Activated B cell treated with CpG ODN at 0.5 μM for 24 hours (primary cell): ENCODE measurements at regions not wholly inside any gene's neighbourhood (a gene's known extent, or its start where the extent isn't known, plus 50 kb on each side); places are given as distances from the start of the nearest gene placed in this dataset.

Source experiments
- ATAC-seq: fragments of 200-7000 bp; cut with Tn5 transposase; one replicate; pipeline ENCODE4 v1.10.0; 2021; ENCODE audit warnings: low read depth, mild to moderate bottlenecking, moderate library complexity
- CTCF ChIA-PET: fragments of 350-600 bp; sonication (Branson Sonifier 250); formaldehyde crosslinking; loops from one replicate; lab custom pipeline; 2021; ENCODE audit warnings: antibody characterized with exemption; lab: Charles Lee
- POLR2A ChIA-PET: fragments of 350-600 bp; sonication (Branson Sonifier 250); formaldehyde crosslinking; loops from one replicate; lab custom pipeline; 2021; ENCODE audit warnings: antibody characterized with exemption; lab: Charles Lee
- DNase-seq: peaks from one replicate; pipeline ENCODE4 v3.0.0; 2022
- H3K27ac Mint-ChIP-seq: one replicate; pipeline ENCODE4 v1.8.0; 2020; ENCODE audit warnings: mixed read lengths
- H3K27me3 Mint-ChIP-seq: one replicate; pipeline ENCODE4 v1.8.0; 2021; ENCODE audit warnings: mixed read lengths
- H3K36me3 Mint-ChIP-seq: one replicate; pipeline ENCODE4 v1.8.0; 2021; ENCODE audit warnings: low read depth, mixed read lengths
- H3K4me1 Mint-ChIP-seq: one replicate; pipeline ENCODE4 v1.8.0; 2021; ENCODE audit warnings: mixed read lengths
- H3K4me3 Mint-ChIP-seq: one replicate; pipeline ENCODE4 v1.8.0; 2020; ENCODE audit warnings: mild to moderate bottlenecking, mixed read lengths
- H3K9me3 Mint-ChIP-seq: one replicate; pipeline ENCODE4 v1.8.0; 2020; ENCODE audit warnings: mixed read lengths
- intact Hi-C: fragments of 100-400 bp; cut with micrococcal nuclease; formaldehyde crosslinking; loops from one replicate; pipeline ENCODE4 v1.15.1; 2024
- TF ChIP-seq, protein P1 (sequence below): fragments of 200-600 bp; IDR thresholded peaks from one replicate; pipeline ENCODE4 v1.8.0; 2022; ENCODE audit warnings: antibody characterized with exemption, mild to moderate bottlenecking

DNA sequence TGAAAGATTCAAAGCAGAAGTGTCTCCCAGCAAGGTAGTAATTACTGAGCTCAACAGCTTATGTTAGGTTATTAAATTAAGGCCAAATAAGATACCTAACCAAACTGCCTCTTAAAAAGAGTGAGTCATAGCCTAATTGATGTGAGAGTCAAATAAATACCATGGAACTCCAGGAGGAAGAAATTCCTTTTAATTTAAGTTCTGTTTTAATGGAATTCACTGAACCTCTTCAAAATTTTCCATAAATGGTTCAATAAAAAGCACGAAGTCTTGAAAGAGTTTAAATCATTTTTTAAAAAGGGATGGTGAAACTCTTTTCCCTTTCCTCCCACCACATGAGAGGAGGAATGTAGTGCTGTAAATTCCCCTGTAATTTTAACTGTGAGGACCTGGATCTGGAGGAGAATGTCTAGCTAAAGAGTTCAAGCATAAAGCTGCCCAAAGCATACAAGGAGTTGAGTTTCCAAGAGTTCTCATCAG, 180.8 kb upstream of the MMADHC start:
- no peak overlapping the region for H3K27ac Mint-ChIP-seq
- H3K27me3 Mint-ChIP-seq: no peaks in the 10 kb centered on the region
- intact Hi-C loops: no loop called here
- CTCF ChIA-PET: no interaction called here
- ATAC-seq (no peak), DNase-seq (no peak)
- POLR2A ChIA-PET: no interaction called here
- H3K4me1 Mint-ChIP-seq: no peaks in the 10 kb centered on the region
- no peaks in the 10 kb centered on the region for H3K9me3 Mint-ChIP-seq
- no peaks in the 10 kb centered on the region for H3K36me3 Mint-ChIP-seq
- TF ChIP-seq, protein P1, sequence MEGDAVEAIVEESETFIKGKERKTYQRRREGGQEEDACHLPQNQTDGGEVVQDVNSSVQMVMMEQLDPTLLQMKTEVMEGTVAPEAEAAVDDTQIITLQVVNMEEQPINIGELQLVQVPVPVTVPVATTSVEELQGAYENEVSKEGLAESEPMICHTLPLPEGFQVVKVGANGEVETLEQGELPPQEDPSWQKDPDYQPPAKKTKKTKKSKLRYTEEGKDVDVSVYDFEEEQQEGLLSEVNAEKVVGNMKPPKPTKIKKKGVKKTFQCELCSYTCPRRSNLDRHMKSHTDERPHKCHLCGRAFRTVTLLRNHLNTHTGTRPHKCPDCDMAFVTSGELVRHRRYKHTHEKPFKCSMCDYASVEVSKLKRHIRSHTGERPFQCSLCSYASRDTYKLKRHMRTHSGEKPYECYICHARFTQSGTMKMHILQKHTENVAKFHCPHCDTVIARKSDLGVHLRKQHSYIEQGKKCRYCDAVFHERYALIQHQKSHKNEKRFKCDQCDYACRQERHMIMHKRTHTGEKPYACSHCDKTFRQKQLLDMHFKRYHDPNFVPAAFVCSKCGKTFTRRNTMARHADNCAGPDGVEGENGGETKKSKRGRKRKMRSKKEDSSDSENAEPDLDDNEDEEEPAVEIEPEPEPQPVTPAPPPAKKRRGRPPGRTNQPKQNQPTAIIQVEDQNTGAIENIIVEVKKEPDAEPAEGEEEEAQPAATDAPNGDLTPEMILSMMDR: no peak
- H3K4me3 Mint-ChIP-seq: no peak overlapping the region

- Mint-ChIP-seq H3K27me3 (no peaks in the 10 kb centered on the region), H3K4me3 (no peak overlapping the region), H3K27ac (no peak overlapping the region), H3K36me3 (no peaks in the 10 kb centered on the region), H3K9me3 (no peaks in the 10 kb centered on the region), H3K4me1 (no peaks in the 10 kb centered on the region)
- intact Hi-C loops: no loop called here
- ATAC-seq (no peak), DNase-seq (no peak)
- ChIA-PET POLR2A (no interaction called here), CTCF (no interaction called here)
- TF ChIP-seq, protein P1: no peak
These were observed 180.0 kb upstream of the MMADHC start for GRCh38 chr2:149767516-149767974.

DNA sequence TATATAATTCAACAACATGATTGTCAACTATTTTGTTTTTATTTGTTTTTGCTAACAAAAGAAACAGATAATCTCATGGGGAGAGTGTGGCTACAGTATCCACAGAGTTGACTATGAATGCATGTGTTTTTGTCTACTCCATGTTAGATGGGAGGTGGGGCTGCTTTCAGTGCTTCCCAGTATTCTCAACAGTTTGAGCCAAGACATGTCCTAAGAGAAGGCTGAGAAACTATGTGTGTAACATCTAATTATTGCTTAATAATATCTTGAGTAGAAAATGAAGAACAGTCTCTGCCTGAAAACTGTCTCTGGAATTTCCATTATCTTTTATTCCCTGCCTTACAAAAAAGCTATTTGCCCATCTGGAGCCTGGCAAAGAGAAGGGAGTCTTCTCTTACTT, 178.8 kb upstream of the MMADHC start:
- ATAC-seq: no peak
- no peaks in the 10 kb centered on the region for H3K9me3 Mint-ChIP-seq

GRCh38 chr2:149765636-149766035, 178.1 kb upstream of the MMADHC start:
- H3K36me3 Mint-ChIP-seq: no peaks in the 10 kb centered on the region
- no peaks in the 10 kb centered on the region for H3K4me1 Mint-ChIP-seq
- intact Hi-C loops: no loop called here
- CTCF ChIA-PET: no interaction called here
- no peaks in the 10 kb centered on the region for H3K27me3 Mint-ChIP-seq
- no peak overlapping the region for H3K4me3 Mint-ChIP-seq
- H3K9me3 Mint-ChIP-seq: no peaks in the 10 kb centered on the region
- TF ChIP-seq, protein P1: no peak
- no peak overlapping the region for H3K27ac Mint-ChIP-seq
- DNase-seq: no peak
- POLR2A ChIA-PET: no interaction called here
- no peak for ATAC-seq

More for the DNA sequence above, 178.8 kb upstream of the MMADHC start:
- Mint-ChIP-seq H3K4me1 (no peaks in the 10 kb centered on the region), H3K36me3 (no peaks in the 10 kb centered on the region), H3K4me3 (no peak overlapping the region), H3K27me3 (no peaks in the 10 kb centered on the region), H3K27ac (no peak overlapping the region)
- intact Hi-C loops: no loop called here
- ChIA-PET POLR2A (no interaction called here), CTCF (no interaction called here)
- TF ChIP-seq, protein P1: no peak
- DNase-seq: no peak

DNA sequence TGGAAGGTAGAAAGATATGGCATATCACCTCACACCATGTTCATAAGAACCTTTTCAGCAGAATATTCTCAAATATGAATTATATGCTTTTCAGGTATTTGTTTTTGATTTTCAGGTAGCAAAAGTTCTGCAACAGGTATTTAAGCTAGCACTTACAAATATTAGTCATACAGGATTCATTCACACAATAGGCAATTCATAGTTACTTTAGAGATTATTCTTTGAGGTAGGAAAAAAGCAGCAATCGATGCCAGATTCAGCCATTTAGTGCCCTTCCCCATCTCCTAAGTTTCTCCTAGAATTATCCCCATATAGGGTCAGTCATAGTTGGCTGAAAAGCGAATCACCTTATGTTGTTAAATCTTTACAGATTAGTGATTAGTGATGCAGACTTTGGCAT, 177.4 kb upstream of the MMADHC start:
- CTCF ChIA-PET: no interaction called here
- no peaks in the 10 kb centered on the region for H3K9me3 Mint-ChIP-seq
- H3K27ac Mint-ChIP-seq: no peak overlapping the region
- ATAC-seq (no peak), DNase-seq (no peak)
- H3K27me3 Mint-ChIP-seq: no peaks in the 10 kb centered on the region
- POLR2A ChIA-PET: no interaction called here
- TF ChIP-seq, protein P1: no peak
- intact Hi-C loops: no loop called here
- H3K4me1 Mint-ChIP-seq: no peaks in the 10 kb centered on the region
- no peak overlapping the region for H3K4me3 Mint-ChIP-seq
- H3K36me3 Mint-ChIP-seq: no peaks in the 10 kb centered on the region
